Hepatocyte (in vitro differentiated cells): ENCODE measurements at regions not wholly inside any gene's neighbourhood (a gene's known extent, or its start where the extent isn't known, plus 50 kb on each side); places are given as distances from the start of the nearest gene placed in this dataset.

Source experiments
- DNase-seq: peaks from one replicate; pipeline ENCODE4 v3.0.0-alpha.2; 2016; ENCODE audit warnings: low spot score
- H2AFZ ChIP-seq: fragments of 200-600 bp; sonication (generic); 2 replicates; pipeline ENCODE4 v1.6.0; 2016; ENCODE audit warnings: antibody characterized with exemption, mild to moderate bottlenecking
- H3K27ac ChIP-seq: fragments of 200-600 bp; sonication (generic); 2 replicates; pipeline ENCODE4 v1.5.1; 2016; ENCODE audit warnings: mild to moderate bottlenecking
- H3K27me3 ChIP-seq: fragments of 200-600 bp; sonication (generic); 2 replicates; pipeline ENCODE4 v1.6.1; 2016
- H3K36me3 ChIP-seq: fragments of 200-600 bp; sonication (generic); replicated peaks from 2 replicates; pipeline ENCODE4 v1.5.1; 2016; ENCODE audit warnings: low read depth; ENCODE audit not compliant: insufficient read depth
- H3K4me1 ChIP-seq: fragments of 200-600 bp; sonication (generic); 2 replicates; pipeline ENCODE4 v1.5.1; 2016; ENCODE audit warnings: mild to moderate bottlenecking, moderate library complexity; ENCODE audit not compliant: insufficient read depth
- H3K4me2 ChIP-seq: fragments of 200-600 bp; sonication (generic); 2 replicates; pipeline ENCODE4 v1.6.0; 2016
- H3K4me3 ChIP-seq: fragments of 200-600 bp; sonication (generic); 2 replicates; pipeline ENCODE4 v1.5.1; 2016; ENCODE audit warnings: mild to moderate bottlenecking
- H3K79me2 ChIP-seq: fragments of 200-600 bp; sonication (generic); 2 replicates; pipeline ENCODE4 v1.6.0; 2017; ENCODE audit warnings: mild to moderate bottlenecking
- H3K9me2 ChIP-seq: fragments of 200-600 bp; sonication (generic); replicated peaks from 2 replicates; pipeline ENCODE4 v1.6.0; 2017; ENCODE audit warnings: mild to moderate bottlenecking; ENCODE audit not compliant: insufficient read depth
- H3K9me3 ChIP-seq: fragments of 200-600 bp; sonication (generic); 2 replicates; pipeline ENCODE4 v1.5.1; 2016; ENCODE audit warnings: low read depth, mild to moderate bottlenecking
- H4K20me1 ChIP-seq: fragments of 200-600 bp; sonication (generic); 2 replicates; pipeline ENCODE4 v1.6.0; 2016; ENCODE audit warnings: mild to moderate bottlenecking; ENCODE audit not compliant: insufficient read depth, poor library complexity, severe bottlenecking
- CTCF ChIP-seq: fragments of 200-600 bp; sonication (generic); IDR thresholded peaks from 2 replicates; pipeline ENCODE4 v1.5.1; 2016; ENCODE audit warnings: antibody characterized with exemption, mild to moderate bottlenecking; ENCODE audit not compliant: poor library complexity
- EZH2 ChIP-seq: fragments of 200-600 bp; sonication (generic); IDR thresholded peaks from 2 replicates; pipeline ENCODE4 v1.6.1; 2016; ENCODE audit warnings: antibody characterized with exemption, mild to moderate bottlenecking, borderline replicate concordance
- EZH2phosphoT487 ChIP-seq: fragments of 200-600 bp; sonication (generic); IDR thresholded peaks from one replicate; pipeline ENCODE4 v1.6.1; 2018; ENCODE audit warnings: antibody characterized with exemption, mild to moderate bottlenecking, low read depth, moderate library complexity; ENCODE audit not compliant: unreplicated experiment, severe bottlenecking
- WGBS: methylation state at CpG from one replicate; pipeline ENCODE4 v1.1.6; 2016; ENCODE audit warnings: low lambda C conversion rate; ENCODE audit errors: missing lambda C conversion rate; 5-methylcytosine and 5-hydroxymethylcytosine counted together

GRCh38 chr20:50314678-50315335 lies 124.2 kb downstream of the CEBPB start:
- 93% methylated on average over 4 of the region's 4 CpGs for WGBS
- TF ChIP-seq EZH2phosphoT487 = no peak
- no peak for TF ChIP-seq CTCF
- no peak for TF ChIP-seq EZH2

GRCh38 chr20:50315586-50316551 lies 125.2 kb downstream of the CEBPB start:
- H3K79me2 ChIP-seq = no peaks in the 10 kb centered on the region
- no peak for DNase-seq
- H3K27ac ChIP-seq = no peak overlapping the region
- WGBS = 84% methylated on average over 7 of the region's 7 CpGs
- no peaks in the 10 kb centered on the region for H4K20me1 ChIP-seq
- H2AFZ ChIP-seq = no peak overlapping the region
- H3K4me2 ChIP-seq = no peak overlapping the region
- no peaks in the 10 kb centered on the region for H3K9me2 ChIP-seq
- no peaks in the 10 kb centered on the region for H3K36me3 ChIP-seq
- H3K27me3 ChIP-seq = no peaks in the 10 kb centered on the region
- H3K9me3 ChIP-seq = no peaks in the 10 kb centered on the region
- TF ChIP-seq CTCF = no peak
- no peak for TF ChIP-seq EZH2
- TF ChIP-seq EZH2phosphoT487 = no peak
- no peak overlapping the region for H3K4me3 ChIP-seq
- peaks cover 7% of the 10 kb centered on the region for H3K4me1 ChIP-seq

More at GRCh38 chr20:50314678-50315335, 124.2 kb downstream of the CEBPB start:
- no peak overlapping the region for H3K27ac ChIP-seq
- no peak for DNase-seq
- H3K4me3 ChIP-seq = no peak overlapping the region
- H3K9me3 ChIP-seq = no peaks in the 10 kb centered on the region
- peaks cover 3% of the 10 kb centered on the region for H3K4me1 ChIP-seq
- no peaks in the 10 kb centered on the region for H4K20me1 ChIP-seq
- H3K4me2 ChIP-seq = no peak overlapping the region
- no peaks in the 10 kb centered on the region for H3K27me3 ChIP-seq
- no peaks in the 10 kb centered on the region for H3K36me3 ChIP-seq
- no peaks in the 10 kb centered on the region for H3K79me2 ChIP-seq
- H2AFZ ChIP-seq = no peak overlapping the region
- H3K9me2 ChIP-seq = no peaks in the 10 kb centered on the region

- Histone ChIP-seq H4K20me1 (no peaks in the 10 kb centered on the region), H3K9me3 (no peaks in the 10 kb centered on the region), H3K9me2 (no peaks in the 10 kb centered on the region), H2AFZ (no peak overlapping the region), H3K4me2 (no peak overlapping the region), H3K4me1 (peaks cover 17% of the 10 kb centered on the region), H3K27me3 (no peaks in the 10 kb centered on the region), H3K36me3 (no peaks in the 10 kb centered on the region), H3K4me3 (no peak overlapping the region), H3K27ac (no peak overlapping the region), H3K79me2 (no peaks in the 10 kb centered on the region)
- 77% methylated on average over 7 of the region's 7 CpGs for WGBS
- TF ChIP-seq CTCF (no peak), EZH2 (no peak), EZH2phosphoT487 (no peak)
- no peak for DNase-seq
Observed at GRCh38 chr20:50317116-50317515, 126.5 kb downstream of the CEBPB start.
